ENCODE measurements at regions not wholly inside any gene's neighbourhood (a gene's known extent, or its start where the extent isn't known, plus 50 kb on each side); places are given as distances from the start of the nearest gene placed in this dataset.

- H3K4me3 ChIP-seq (ENCODE audit: low read depth, poor library complexity, severe bottlenecking), result no peak overlapping the region
- TF ChIP-seq POLR2A (IDR thresholded peaks at IDR 0.05), result no peak
- no peak for TF ChIP-seq CTCF (IDR thresholded peaks at IDR 0.05)
- 54 to 56% methylated on average over 2 of the region's 2 CpGs for WGBS, 2 donors
- no peak for DNase-seq (ENCODE audit: low spot score in 2 of 2)
- intact Hi-C loops (cut with DNase I; ENCODE audit: low total_unique reads), result no loop called here
Observed at GRCh38 chr5:88997937-88998336, 115.0 kb upstream of the MEF2C start.

- no peak for TF ChIP-seq POLR2A (IDR thresholded peaks at IDR 0.05)
- no peak for TF ChIP-seq CTCF (IDR thresholded peaks at IDR 0.05)
- intact Hi-C loops (cut with DNase I; ENCODE audit: low total_unique reads), result no loop called here
- WGBS, 2 donors, result 79 to 80% methylated on average over 1 of the region's 1 CpG
- no peak overlapping the region for H3K4me3 ChIP-seq (ENCODE audit: low read depth, poor library complexity, severe bottlenecking)
- DNase-seq (ENCODE audit: low spot score in 2 of 2), result no peak
Observed at GRCh38 chr5:88984040-88984439, 101.1 kb upstream of the MEF2C start.

GRCh38 chr5:88979726-88980125 lies 96.7 kb upstream of the MEF2C start:
- intact Hi-C loops (cut with DNase I; ENCODE audit: low total_unique reads), result no loop called here
- WGBS, 2 donors, result 86 to 87% methylated on average over 3 of the region's 3 CpGs
- DNase-seq (ENCODE audit: low spot score in 2 of 2), result no peak
- no peak overlapping the region for H3K4me3 ChIP-seq (ENCODE audit: low read depth, poor library complexity, severe bottlenecking)
- TF ChIP-seq POLR2A (IDR thresholded peaks at IDR 0.05) (no peak), CTCF (IDR thresholded peaks at IDR 0.05) (no peak)

GRCh38 chr5:88979244-88979643 lies 96.3 kb upstream of the MEF2C start:
- no peak overlapping the region for H3K4me3 ChIP-seq (ENCODE audit: low read depth, poor library complexity, severe bottlenecking)
- 54 to 55% methylated on average over 3 of the region's 3 CpGs for WGBS, 2 donors
- intact Hi-C loops (cut with DNase I; ENCODE audit: low total_unique reads), result no loop called here
- TF ChIP-seq POLR2A (IDR thresholded peaks at IDR 0.05) (no peak), CTCF (IDR thresholded peaks at IDR 0.05) (no peak)
- no peak for DNase-seq (ENCODE audit: low spot score in 2 of 2)

- TF ChIP-seq POLR2A (IDR thresholded peaks at IDR 0.05) (no peak), CTCF (IDR thresholded peaks at IDR 0.05) (no peak)
- no peak for DNase-seq (ENCODE audit: low spot score in 2 of 2)
- H3K4me3 ChIP-seq (ENCODE audit: low read depth, poor library complexity, severe bottlenecking), result no peak overlapping the region
- intact Hi-C loops (cut with DNase I; ENCODE audit: low total_unique reads), result no loop called here
Observed at GRCh38 chr5:88976914-88977313, 93.9 kb upstream of the MEF2C start.
